KOPT-K1 (cell line): ENCODE measurements at regions not wholly inside any gene's neighbourhood (a gene's known extent, or its start where the extent isn't known, plus 50 kb on each side); places are given as distances from the start of the nearest gene placed in this dataset.

Experiments used
- H3K27ac ChIP-seq: fragments of 200-600 bp; sonication (generic); 2 replicates; pipeline ENCODE4 v1.5.1; 2016; ENCODE audit warnings: antibody characterized with exemption, mild to moderate bottlenecking, low read depth, low read length; ENCODE audit not compliant: poor library complexity, severe bottlenecking
- H3K36me3 ChIP-seq: fragments of 200-600 bp; sonication (generic); 2 replicates; pipeline ENCODE4 v1.5.1; 2017; ENCODE audit warnings: antibody characterized with exemption, mild to moderate bottlenecking, low read length, moderate library complexity; ENCODE audit not compliant: insufficient read depth
- H3K9me3 ChIP-seq: fragments of 200-600 bp; sonication (generic); 2 replicates; pipeline ENCODE4 v1.5.1; 2017; ENCODE audit warnings: antibody characterized with exemption, low read length, mild to moderate bottlenecking; ENCODE audit not compliant: insufficient read depth, poor library complexity, severe bottlenecking

DNA sequence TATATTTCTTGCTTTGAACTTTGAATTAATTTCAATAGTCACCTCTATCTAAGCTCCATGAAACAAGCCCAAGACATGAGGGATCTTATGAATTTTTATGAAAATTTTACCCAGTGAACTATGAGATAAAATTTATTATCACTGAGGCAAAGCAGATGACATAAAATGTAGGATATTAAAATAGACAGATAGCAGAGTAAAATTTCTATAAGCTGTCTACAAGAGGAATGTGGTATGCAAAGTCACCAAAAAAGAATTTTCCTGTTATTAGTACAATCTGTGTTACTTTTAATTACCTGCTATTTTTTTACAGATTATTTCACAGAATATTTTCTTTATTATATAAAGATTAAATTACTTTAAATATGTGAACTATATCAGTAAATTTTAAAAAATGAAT, 2312.6 kb downstream of the PCDH9 start:
- no peak overlapping the region for H3K27ac ChIP-seq

DNA sequence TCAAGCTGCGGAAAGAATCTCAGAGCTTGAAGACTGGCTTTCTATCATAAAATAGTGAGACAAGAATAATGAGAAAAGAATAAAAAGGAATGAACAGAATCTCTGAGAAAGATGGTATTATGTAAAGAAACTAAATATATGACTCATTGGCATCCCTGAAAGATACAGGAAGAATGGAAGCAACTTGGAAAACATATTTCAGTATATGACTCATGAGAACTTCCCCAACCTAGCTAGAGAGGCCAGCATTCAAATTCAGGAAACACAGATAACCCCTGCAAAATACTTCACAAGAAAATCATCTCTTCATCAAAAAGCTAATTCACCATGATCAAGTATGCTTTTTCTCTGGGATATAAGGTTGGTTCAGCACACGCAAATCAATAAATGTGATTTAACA, 2318.0 kb downstream of the PCDH9 start:
- Histone ChIP-seq H3K36me3 (no peaks in the 10 kb centered on the region), H3K27ac (no peak overlapping the region), H3K9me3 (no peaks in the 10 kb centered on the region)

More for the DNA sequence above, 2312.6 kb downstream of the PCDH9 start:
- Histone ChIP-seq H3K9me3 (no peaks in the 10 kb centered on the region), H3K36me3 (no peaks in the 10 kb centered on the region)

DNA sequence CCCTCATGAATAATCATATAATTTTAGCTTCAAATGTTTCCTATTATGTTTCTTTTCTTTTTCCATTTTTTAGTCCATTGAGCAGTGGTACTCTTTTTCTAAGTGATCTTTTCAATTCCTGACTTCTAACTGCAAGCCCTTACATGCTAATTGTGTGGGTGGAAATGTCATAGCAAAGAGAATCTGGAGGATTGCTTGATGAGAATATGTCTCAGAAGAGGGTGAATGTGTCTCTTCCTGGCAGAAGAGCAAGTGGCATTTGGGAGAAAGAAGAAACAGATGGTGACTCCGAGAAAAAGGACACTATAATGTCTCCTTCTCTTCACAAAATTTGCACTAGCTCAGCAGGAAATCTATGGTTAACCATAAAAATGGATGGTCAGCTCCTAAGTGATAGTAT, 2320.0 kb downstream of the PCDH9 start:
- Histone ChIP-seq H3K27ac (no peak overlapping the region), H3K36me3 (no peaks in the 10 kb centered on the region), H3K9me3 (no peaks in the 10 kb centered on the region)

DNA sequence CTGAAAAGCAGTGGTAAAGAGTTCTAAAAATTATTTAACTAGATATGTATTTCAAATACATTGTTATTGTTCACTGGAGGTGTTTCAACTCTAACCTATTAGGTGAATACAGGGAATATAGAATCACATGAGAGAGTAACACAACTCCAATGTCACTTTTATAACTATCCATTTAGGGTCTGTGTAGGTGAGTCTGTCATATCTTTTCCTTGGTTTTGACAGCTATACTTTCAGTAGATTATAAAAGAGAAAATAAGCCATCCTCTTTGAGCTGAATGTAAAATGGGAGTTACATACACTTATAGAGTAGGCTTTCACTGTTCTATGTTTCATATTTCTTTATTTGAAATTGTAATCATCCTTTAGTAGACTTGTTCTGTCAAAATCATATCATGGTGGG, 2321.0 kb downstream of the PCDH9 start:
- Histone ChIP-seq H3K27ac (no peak overlapping the region), H3K36me3 (no peaks in the 10 kb centered on the region)

DNA sequence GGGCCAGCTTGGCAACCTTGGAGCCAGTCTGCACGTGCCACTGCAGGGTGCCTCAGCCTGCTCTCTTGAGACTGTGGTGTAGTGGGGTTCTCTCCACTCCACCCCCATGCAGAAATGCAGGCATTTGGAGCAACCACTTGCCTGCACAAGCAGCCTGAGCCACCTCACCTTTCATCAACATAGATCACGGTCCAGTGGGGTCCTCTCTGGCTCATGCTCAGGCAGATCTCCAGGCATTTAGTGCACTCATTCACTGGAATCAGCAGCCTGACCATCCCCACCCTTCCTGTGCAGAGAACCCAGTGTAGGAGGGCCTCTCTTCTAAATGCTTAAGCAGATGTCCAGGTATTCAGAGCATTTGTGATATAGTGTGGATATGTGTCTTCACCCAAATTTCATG, 2330.1 kb downstream of the PCDH9 start:
- H3K9me3 ChIP-seq: no peaks in the 10 kb centered on the region
- no peak overlapping the region for H3K27ac ChIP-seq

More for the DNA sequence above, 2321.0 kb downstream of the PCDH9 start:
- no peaks in the 10 kb centered on the region for H3K9me3 ChIP-seq

DNA sequence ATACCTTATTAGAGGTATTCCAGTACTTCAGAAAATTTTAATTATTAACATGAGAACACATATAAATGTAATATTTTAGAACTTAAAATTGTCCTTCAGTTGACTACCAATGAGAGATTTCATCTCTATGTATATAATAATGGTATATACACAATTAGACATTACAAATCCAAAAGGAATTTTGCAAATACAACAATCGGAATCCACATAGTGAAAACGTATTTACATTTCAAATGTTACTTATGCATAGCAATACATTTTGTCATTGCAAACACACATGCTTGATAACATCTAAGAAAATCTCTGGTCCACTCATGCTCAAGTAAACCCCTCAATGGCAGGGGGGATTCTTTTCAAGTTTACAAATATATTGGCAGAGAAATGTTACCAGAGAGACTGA, 2345.2 kb downstream of the PCDH9 start:
- H3K36me3 ChIP-seq: no peaks in the 10 kb centered on the region
- no peak overlapping the region for H3K27ac ChIP-seq

More for the DNA sequence above, 2330.1 kb downstream of the PCDH9 start:
- H3K36me3 ChIP-seq: no peaks in the 10 kb centered on the region

DNA sequence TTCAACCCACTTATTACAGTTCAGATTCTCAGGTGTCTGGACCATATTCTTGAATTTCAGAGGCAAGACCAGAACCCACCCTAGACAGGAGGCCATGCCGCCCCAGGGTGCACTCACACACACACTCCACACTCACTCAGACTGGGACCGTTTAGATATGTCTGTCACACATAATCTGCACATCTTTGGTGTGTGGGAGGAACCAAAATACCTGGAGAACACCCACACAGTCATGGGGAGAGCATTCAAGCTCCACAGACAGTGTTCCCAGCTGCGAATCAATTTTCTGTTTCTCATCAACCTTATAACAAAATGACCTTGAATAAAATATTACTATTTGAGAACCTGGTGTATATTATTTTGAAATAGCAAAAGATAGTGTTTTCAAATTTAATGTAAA, 2353.0 kb downstream of the PCDH9 start:
- H3K27ac ChIP-seq: no peak overlapping the region
- no peaks in the 10 kb centered on the region for H3K9me3 ChIP-seq
- no peaks in the 10 kb centered on the region for H3K36me3 ChIP-seq

More for the DNA sequence above, 2345.2 kb downstream of the PCDH9 start:
- no peaks in the 10 kb centered on the region for H3K9me3 ChIP-seq

DNA sequence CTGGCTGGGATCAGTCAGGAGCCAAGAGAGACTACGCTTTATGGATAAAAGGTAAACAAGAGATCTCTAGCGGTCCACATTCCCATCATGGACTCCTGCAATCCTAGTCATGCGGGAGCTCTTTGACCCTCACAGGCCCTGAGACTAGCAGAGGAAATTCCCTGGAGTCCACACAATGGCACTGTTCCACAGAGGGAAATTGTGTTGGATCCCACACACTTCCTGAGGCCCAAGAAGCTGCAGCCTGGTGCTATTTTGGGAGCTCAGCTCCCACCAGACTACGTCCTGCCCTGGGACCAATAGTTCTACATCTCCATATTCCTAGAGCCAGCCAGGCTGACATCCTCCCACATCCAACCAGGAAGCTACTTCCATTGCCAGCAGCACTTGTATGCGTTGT, 2358.4 kb downstream of the PCDH9 start:
- Histone ChIP-seq H3K9me3 (peaks cover 7% of the 10 kb centered on the region), H3K27ac (no peak overlapping the region), H3K36me3 (no peaks in the 10 kb centered on the region)

DNA sequence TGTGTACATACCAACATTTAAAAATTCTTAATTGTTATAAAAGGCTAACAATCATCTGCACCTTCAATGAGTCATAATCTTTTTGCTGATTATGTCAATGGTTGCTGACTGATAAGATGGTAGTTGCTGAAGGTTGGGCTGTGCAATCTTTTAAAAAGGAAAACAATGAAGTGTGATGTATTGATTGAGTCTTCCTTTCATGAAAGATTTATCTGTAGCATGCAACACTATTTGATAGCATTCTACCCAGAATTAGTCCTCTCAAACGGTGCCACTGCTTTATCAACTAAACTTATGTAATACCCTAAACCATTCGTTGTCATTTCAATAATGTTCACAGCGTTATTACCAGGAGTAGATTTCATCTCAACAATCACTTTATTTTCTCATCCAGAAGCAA, 2360.6 kb downstream of the PCDH9 start:
- H3K9me3 ChIP-seq: peaks cover 7% of the 10 kb centered on the region
- H3K27ac ChIP-seq: no peak overlapping the region
- no peaks in the 10 kb centered on the region for H3K36me3 ChIP-seq

DNA sequence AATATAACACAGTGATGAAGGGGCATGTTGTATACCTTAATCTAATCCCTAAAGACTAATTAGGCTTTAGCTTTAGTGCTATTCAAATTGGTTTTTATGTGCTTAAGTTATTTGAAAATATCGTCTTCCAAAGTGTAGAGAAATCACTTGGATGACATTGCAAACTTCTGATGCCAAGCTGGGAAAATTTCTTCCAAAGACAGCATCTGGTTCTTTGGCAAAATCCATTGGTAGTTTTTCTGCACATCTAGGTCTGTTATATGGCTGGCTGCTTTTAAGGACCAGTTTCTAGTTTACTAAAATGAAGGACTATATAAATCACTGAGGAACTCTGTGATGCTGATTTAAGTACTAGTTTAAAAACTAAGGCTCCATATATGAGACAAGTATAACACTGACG, 2362.3 kb downstream of the PCDH9 start:
- no peaks in the 10 kb centered on the region for H3K36me3 ChIP-seq
- no peak overlapping the region for H3K27ac ChIP-seq
- peaks cover 7% of the 10 kb centered on the region for H3K9me3 ChIP-seq

DNA sequence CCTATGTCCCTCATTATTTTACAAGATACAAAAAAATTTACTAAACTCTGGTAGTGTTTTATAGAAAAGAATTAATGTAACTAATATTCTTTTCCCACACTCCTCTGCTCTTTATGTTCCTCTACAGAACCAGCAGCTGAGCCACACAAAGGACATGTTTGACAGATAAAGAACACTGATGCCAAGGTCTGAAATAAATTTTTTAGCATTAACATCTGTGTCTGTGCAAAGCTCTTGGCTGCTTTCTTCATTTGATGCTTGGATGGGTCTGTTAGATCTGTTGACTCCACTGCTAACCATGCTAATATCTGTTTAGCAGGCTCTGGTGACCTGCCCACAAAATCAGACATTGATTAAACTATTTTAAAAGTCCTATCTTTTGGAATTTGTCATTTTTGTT, 2363.8 kb downstream of the PCDH9 start:
- Histone ChIP-seq H3K9me3 (peaks cover 7% of the 10 kb centered on the region), H3K27ac (no peak overlapping the region)

DNA sequence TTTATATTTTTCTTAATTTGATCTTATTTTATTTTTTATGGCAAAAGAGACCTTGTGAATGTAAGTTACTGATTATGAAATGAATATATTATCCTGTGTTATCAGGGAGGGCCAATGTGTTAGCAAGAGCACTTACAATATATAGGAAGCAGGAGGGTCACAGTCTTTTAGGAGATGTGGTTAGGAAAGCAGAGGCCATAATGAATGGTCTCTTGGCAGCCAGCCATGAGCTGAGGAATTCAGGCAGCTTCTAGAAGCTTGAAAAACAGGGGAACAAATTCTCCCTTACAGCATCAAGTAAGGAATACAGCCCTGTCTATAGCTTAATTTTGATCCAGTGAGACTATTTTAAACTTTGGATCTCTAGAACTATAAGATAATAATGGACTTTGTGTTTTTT, 2374.6 kb downstream of the PCDH9 start:
- no peaks in the 10 kb centered on the region for H3K9me3 ChIP-seq
- H3K36me3 ChIP-seq: no peaks in the 10 kb centered on the region
- no peak overlapping the region for H3K27ac ChIP-seq

More for the DNA sequence above, 2363.8 kb downstream of the PCDH9 start:
- H3K36me3 ChIP-seq: no peaks in the 10 kb centered on the region

DNA sequence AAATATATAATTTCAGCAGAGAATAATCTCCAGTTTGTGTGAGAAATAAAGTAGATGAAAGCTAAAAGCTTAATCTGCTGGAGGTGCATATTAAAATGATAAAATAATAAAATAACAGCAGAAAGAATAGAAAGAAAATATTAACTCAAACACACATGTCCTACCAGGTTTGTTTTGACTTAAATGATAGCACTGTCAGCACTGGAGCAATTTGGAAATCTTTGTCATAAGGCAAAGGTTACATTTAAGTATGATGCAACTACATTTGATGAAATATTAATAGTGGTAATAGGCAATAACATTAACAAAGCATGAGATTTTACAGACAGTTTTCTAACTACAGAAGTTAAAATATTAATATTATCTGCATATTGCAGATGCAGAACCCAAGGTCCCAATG, 2380.1 kb downstream of the PCDH9 start:
- Histone ChIP-seq H3K36me3 (no peaks in the 10 kb centered on the region), H3K27ac (no peak overlapping the region), H3K9me3 (no peaks in the 10 kb centered on the region)

DNA sequence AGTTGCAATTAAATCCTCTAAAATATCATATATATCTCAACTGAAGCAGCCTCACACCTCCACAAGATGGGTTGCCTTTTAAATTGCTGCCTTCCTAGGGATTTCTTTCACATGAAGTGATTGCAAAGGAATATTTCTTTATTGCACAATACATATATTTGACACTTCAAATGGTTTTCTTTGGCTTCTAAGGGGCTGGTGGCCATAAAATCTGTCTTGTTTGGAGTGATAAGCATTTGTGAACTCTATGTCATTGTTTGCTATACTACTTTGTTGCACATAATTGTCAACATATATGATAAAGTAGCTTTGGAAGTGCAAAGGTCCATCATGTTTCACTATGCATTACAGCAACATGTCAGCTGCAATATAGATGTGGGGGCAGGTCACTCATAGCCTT, 2380.9 kb downstream of the PCDH9 start:
- no peaks in the 10 kb centered on the region for H3K9me3 ChIP-seq
- no peaks in the 10 kb centered on the region for H3K36me3 ChIP-seq
- H3K27ac ChIP-seq: no peak overlapping the region

DNA sequence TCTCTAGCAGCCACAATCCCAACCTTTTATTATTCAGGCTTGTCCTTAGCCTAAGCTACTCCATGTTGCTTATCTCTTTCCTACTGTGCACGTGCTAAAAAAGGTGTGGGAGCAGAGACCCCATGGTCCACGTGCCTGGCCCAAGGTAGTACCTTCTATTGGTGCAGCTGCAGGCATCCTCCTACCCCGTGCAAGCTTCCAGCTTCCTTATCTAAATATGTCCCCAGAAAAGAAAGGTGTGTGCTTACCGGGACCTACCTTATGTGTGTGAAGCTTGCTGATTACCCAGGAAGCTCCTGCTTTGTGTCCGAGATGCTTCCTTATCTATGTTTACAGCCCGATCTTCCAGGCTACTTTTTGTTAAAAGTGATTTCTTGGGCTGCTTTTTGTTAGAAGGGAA, 2382.4 kb downstream of the PCDH9 start:
- Histone ChIP-seq H3K36me3 (no peaks in the 10 kb centered on the region), H3K27ac (no peak overlapping the region), H3K9me3 (no peaks in the 10 kb centered on the region)

DNA sequence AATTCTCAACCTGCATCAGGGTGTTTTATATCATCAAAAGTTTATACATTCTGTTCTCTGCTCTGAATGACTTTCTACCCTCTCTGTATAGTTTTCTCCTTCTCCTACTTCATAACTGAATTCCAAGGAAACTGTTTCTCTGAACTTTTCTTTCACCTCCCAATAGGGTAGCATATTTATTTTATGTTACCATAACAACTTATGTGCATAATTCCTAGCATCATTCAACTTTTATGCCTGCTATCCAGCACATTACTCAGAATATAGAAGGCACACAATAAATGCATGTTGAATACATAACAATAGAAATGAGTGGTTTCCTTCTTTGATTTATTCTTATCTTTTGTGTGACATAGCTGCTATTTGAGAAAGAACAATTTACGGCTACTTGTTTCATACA, 2385.0 kb downstream of the PCDH9 start:
- H3K27ac ChIP-seq: no peak overlapping the region
- no peaks in the 10 kb centered on the region for H3K36me3 ChIP-seq
- H3K9me3 ChIP-seq: no peaks in the 10 kb centered on the region

DNA sequence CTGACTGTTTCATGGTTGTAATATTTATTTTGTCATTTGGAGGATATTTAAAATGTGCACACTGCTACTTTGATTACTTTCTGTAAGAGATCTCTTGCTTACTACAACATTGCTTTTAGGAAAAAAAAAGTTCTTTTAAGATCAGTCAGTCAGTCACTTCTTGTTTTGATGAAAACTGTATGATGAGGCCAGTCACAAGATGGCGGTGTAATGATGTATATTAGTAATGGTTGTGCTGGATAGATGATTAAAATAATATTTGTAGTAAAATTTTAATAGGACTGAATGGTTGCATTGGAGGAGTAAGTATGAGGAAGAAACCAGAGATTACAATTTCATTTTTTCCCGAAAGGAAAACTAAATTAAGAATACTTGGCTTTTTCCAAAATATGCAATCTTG, 2411.1 kb downstream of the PCDH9 start:
- Histone ChIP-seq H3K9me3 (no peaks in the 10 kb centered on the region), H3K36me3 (no peaks in the 10 kb centered on the region), H3K27ac (no peak overlapping the region)
